ENCODE measurements at regions not wholly inside any gene's neighbourhood (a gene's known extent, or its start where the extent isn't known, plus 50 kb on each side); places are given as distances from the start of the nearest gene placed in this dataset.

DNA sequence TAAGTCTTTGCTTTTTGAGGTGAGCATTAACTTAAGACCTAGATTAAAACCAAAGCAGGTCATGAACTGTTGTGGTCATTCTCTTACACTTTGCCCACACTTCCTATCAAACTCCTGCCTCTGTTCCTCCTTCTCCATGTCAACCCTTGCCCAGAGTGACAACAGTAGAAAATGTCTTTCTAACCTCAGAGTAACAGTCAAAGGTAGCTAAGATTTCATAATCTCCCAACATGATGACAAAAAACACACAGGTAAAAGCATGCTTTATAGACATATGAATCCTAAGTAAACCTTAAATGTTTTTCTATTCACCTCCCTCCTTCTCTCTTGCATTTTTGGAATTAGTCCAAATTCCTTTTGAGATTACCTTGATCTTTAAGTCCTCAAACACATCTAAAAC is 422.3 kb downstream of the SPATA31D1 start:
- DNase-seq (no peak), ATAC-seq (no peak)
- no peak overlapping the region for H3K4me3 ChIP-seq
- no peak for TF ChIP-seq CTCF (IDR thresholded peaks at IDR 0.05)
- no peaks in the 10 kb centered on the region for H3K36me3 ChIP-seq
- intact Hi-C loops (cut with DNase I) = no loop called here
- H3K4me1 ChIP-seq = no peaks in the 10 kb centered on the region
- H3K9me3 ChIP-seq = peaks cover 0 to 15% (median 0%) of the 10 kb centered on the region in 11 donors
- H3K27ac ChIP-seq = no peak overlapping the region
- no peaks in the 10 kb centered on the region for H3K27me3 ChIP-seq

- no peaks in the 10 kb centered on the region for H3K4me1 ChIP-seq
- no peak for ATAC-seq
- no peak overlapping the region for H3K4me3 ChIP-seq
- intact Hi-C loops (cut with DNase I) = no loop called here
- DNase-seq = no peak
- no peak overlapping the region for H3K27ac ChIP-seq
- H3K36me3 ChIP-seq = no peaks in the 10 kb centered on the region
- 65 to 74% methylated on average over 2 of the region's 2 CpGs for WGBS, 2 donors
- H3K27me3 ChIP-seq = no peaks in the 10 kb centered on the region
- TF ChIP-seq CTCF (IDR thresholded peaks at IDR 0.05) = no peak
- peaks cover 0 to 15% (median 0%) of the 10 kb centered on the region in 11 donors for H3K9me3 ChIP-seq
These were observed 424.2 kb downstream of the SPATA31D1 start for GRCh38 chr9:82412586-82413305.

DNA sequence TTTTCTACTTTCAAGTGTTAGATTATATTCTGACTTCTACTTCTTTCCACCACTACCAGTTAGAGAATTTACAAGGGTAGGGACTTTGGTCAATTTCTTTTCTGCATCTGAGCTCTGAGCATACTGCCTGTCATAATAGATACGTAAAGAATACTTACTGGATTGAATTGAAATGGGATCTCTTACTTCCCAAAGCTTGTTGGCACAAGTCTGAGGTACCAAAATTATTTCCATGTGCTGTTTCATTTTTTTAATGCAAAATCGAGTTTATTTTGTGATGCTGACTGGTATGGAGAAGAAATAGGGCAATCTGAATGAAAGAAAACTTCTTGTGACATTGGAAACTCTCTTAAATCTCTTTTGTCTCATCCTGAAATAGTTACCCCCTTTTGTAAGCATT is 428.9 kb downstream of the SPATA31D1 start:
- H3K27ac ChIP-seq = no peak overlapping the region
- WGBS, 2 donors = 65 to 72% methylated on average over 2 of the region's 2 CpGs
- H3K36me3 ChIP-seq = no peaks in the 10 kb centered on the region
- ATAC-seq (no peak), DNase-seq (no peak)
- no peak for TF ChIP-seq CTCF (IDR thresholded peaks at IDR 0.05)
- H3K27me3 ChIP-seq = no peaks in the 10 kb centered on the region
- peaks cover 0 to 17% (median 0%) of the 10 kb centered on the region in 11 donors for H3K9me3 ChIP-seq
- intact Hi-C loops (cut with DNase I) = no loop called here
- H3K4me3 ChIP-seq = no peak overlapping the region
- H3K4me1 ChIP-seq = peaks cover 0 to 5% (median 0%) of the 10 kb centered on the region in 9 donors

GRCh38 chr9:82418334-82418733 is 429.8 kb downstream of the SPATA31D1 start:
- DNase-seq (no peak), ATAC-seq (no peak)
- intact Hi-C loops (cut with DNase I) = no loop called here
- no peaks in the 10 kb centered on the region for H3K27me3 ChIP-seq
- H3K4me3 ChIP-seq = no peak overlapping the region
- no peak for TF ChIP-seq CTCF (IDR thresholded peaks at IDR 0.05)
- peaks cover 0 to 21% (median 0%) of the 10 kb centered on the region in 11 donors for H3K9me3 ChIP-seq
- no peaks in the 10 kb centered on the region for H3K36me3 ChIP-seq
- WGBS, 2 donors = 82 to 83% methylated on average over 6 of the region's 6 CpGs
- H3K4me1 ChIP-seq = peaks cover 0 to 5% (median 0%) of the 10 kb centered on the region in 9 donors
- no peak overlapping the region for H3K27ac ChIP-seq

All from heart right ventricle (tissue), 16 donors.